HEK293 (cell line): ENCODE measurements at regions not wholly inside any gene's neighbourhood (a gene's known extent, or its start where the extent isn't known, plus 50 kb on each side); places are given as distances from the start of the nearest gene placed in this dataset.

Source experiments
- CTCF ChIA-PET: fragments of 350-600 bp; formaldehyde crosslinking; extraction: SDS; loops from one replicate; lab custom pipeline; 2021; ENCODE audit warnings: antibody characterized with exemption; lab: Yijun Ruan, JAX
- POLR2A ChIA-PET: fragments of 300-600 bp; formaldehyde crosslinking; extraction: SDS; loops from one replicate; lab custom pipeline; 2020; ENCODE audit warnings: antibody characterized with exemption, inconsistent platforms; lab: Yijun Ruan, JAX
- H3K27ac ChIP-seq: fragments of 200-500 bp; sonication (Bioruptor generic); 2 replicates; pipeline ENCODE4 v1.5.1; 2014; ENCODE audit warnings: low read depth, low read length, control low read depth, inconsistent platforms; ENCODE audit errors: extremely low read depth
- H3K36me3 ChIP-seq, 2 experiments: fragments of 200-500 bp in 1 of 2; sonication (Bioruptor generic) in 1 of 2; 1 replicate in 1 of 2; 2 replicates in 1 of 2; pipeline ENCODE4 v1.5.1; 2014 to 2017; ENCODE audit warnings: inconsistent platforms in 2 of 2, low read length in 2 of 2; ENCODE audit not compliant: control insufficient read depth in 2 of 2, insufficient read depth in 1 of 2
- H3K4me1 ChIP-seq: fragments of 200-500 bp; sonication (Bioruptor generic); 2 replicates; pipeline ENCODE4 v1.5.1; 2014; ENCODE audit warnings: mild to moderate bottlenecking, low read length, inconsistent platforms; ENCODE audit not compliant: control insufficient read depth, insufficient read depth
- H3K4me3 ChIP-seq: 2 replicates; pipeline ENCODE4 v1.5.1; 2011; ENCODE audit warnings: low read depth, mild to moderate bottlenecking, control low read depth, low read length, moderate library complexity
- H3K9me3 ChIP-seq: fragments of 200-500 bp; sonication (Bioruptor generic); 2 replicates; pipeline ENCODE4 v1.5.1; 2014; ENCODE audit warnings: low read depth, low read length, inconsistent platforms; ENCODE audit not compliant: control insufficient read depth, insufficient read depth
- GLIS2 ChIP-seq: fragments of 450-650 bp; formaldehyde crosslinking; IDR thresholded peaks from 2 replicates; pipeline ENCODE4 v1.5.1; 2016; ENCODE audit warnings: missing biosample characterization, missing genetic modification characterization
- IKZF3 ChIP-seq: fragments of 450-650 bp; IDR thresholded peaks from 2 replicates; pipeline ENCODE4 v1.5.0; 2018; ENCODE audit warnings: missing biosample characterization, mild to moderate bottlenecking, missing genetic modification characterization, moderate library complexity
- KLF9 ChIP-seq: fragments of 450-650 bp; formaldehyde crosslinking; IDR thresholded peaks from 2 replicates; pipeline ENCODE4 v1.5.1; 2016; ENCODE audit warnings: missing biosample characterization, missing genetic modification characterization, low read depth
- PRDM10 ChIP-seq: fragments of 450-650 bp; formaldehyde crosslinking; IDR thresholded peaks from 2 replicates; pipeline ENCODE4 v1.5.1; 2016; ENCODE audit warnings: missing biosample characterization, missing genetic modification characterization
- SP3 ChIP-seq: fragments of 450-650 bp; formaldehyde crosslinking; IDR thresholded peaks from 2 replicates; pipeline ENCODE4 v1.5.1; 2016; ENCODE audit warnings: missing biosample characterization, missing genetic modification characterization
- SP7 ChIP-seq: fragments of 450-650 bp; formaldehyde crosslinking; IDR thresholded peaks from 2 replicates; pipeline ENCODE4 v1.5.1; 2016; ENCODE audit warnings: missing biosample characterization, missing genetic modification characterization
- ZFP69B ChIP-seq: fragments of 450-650 bp; formaldehyde crosslinking; IDR thresholded peaks from 2 replicates; pipeline ENCODE4 v1.5.1; 2016; ENCODE audit warnings: missing biosample characterization, missing genetic modification characterization
- ZNF114 ChIP-seq: fragments of 450-650 bp; formaldehyde crosslinking; IDR thresholded peaks from 2 replicates; pipeline ENCODE4 v1.5.0; 2017; ENCODE audit warnings: missing biosample characterization, missing genetic modification characterization
- ZNF132 ChIP-seq: fragments of 450-650 bp; formaldehyde crosslinking; IDR thresholded peaks from 2 replicates; pipeline ENCODE4 v1.5.1; 2017; ENCODE audit warnings: missing biosample characterization, missing genetic modification characterization, borderline replicate concordance
- ZNF138 ChIP-seq: fragments of 450-650 bp; formaldehyde crosslinking; IDR thresholded peaks from 2 replicates; pipeline ENCODE4 v1.5.1; 2016; ENCODE audit warnings: missing biosample characterization, missing genetic modification characterization, borderline replicate concordance
- ZNF157 ChIP-seq: fragments of 450-650 bp; formaldehyde crosslinking; IDR thresholded peaks from 2 replicates; pipeline ENCODE4 v1.5.1; 2016; ENCODE audit warnings: missing biosample characterization, missing genetic modification characterization
- ZNF169 ChIP-seq: fragments of 450-650 bp; formaldehyde crosslinking; IDR thresholded peaks from 2 replicates; pipeline ENCODE4 v1.5.1; 2016; ENCODE audit warnings: missing biosample characterization, missing genetic modification characterization
- ZNF18 ChIP-seq: fragments of 450-650 bp; formaldehyde crosslinking; IDR thresholded peaks from 2 replicates; pipeline ENCODE4 v1.5.1; 2016; ENCODE audit warnings: missing biosample characterization, missing genetic modification characterization
- ZNF239 ChIP-seq: fragments of 450-650 bp; formaldehyde crosslinking; IDR thresholded peaks from 2 replicates; pipeline ENCODE4 v1.5.1; 2016; ENCODE audit warnings: missing biosample characterization, missing genetic modification characterization
- ZNF274 ChIP-seq, 2 experiments: fragments of 200-500 bp in 1 of 2; fragments of 450-650 bp in 1 of 2; sonication (Bioruptor generic) in 1 of 2; formaldehyde crosslinking in 1 of 2; IDR thresholded peaks; 2 replicates each; pipeline versions ENCODE4 v1.5.1 to v1.6.1; 2014 to 2016; ENCODE audit warnings: borderline replicate concordance in 1 of 2, inconsistent platforms in 1 of 2, low read length in 1 of 2, missing biosample characterization in 1 of 2, missing genetic modification characterization in 1 of 2
- ZNF37A ChIP-seq: fragments of 450-650 bp; IDR thresholded peaks from 2 replicates; pipeline ENCODE4 v1.5.1; 2018; ENCODE audit warnings: missing biosample characterization, missing genetic modification characterization
- ZNF426 ChIP-seq: fragments of 450-650 bp; formaldehyde crosslinking; IDR thresholded peaks from 2 replicates; pipeline ENCODE4 v1.5.1; 2017; ENCODE audit warnings: missing biosample characterization, missing genetic modification characterization, mild to moderate bottlenecking, inconsistent platforms, moderate library complexity
- ZNF433 ChIP-seq: fragments of 450-650 bp; formaldehyde crosslinking; IDR thresholded peaks from 2 replicates; pipeline ENCODE4 v1.5.1; 2016; ENCODE audit warnings: missing biosample characterization, missing genetic modification characterization, low read depth
- ZNF510 ChIP-seq: fragments of 450-650 bp; formaldehyde crosslinking; IDR thresholded peaks from 2 replicates; pipeline ENCODE4 v1.5.1; 2018; ENCODE audit warnings: mild to moderate bottlenecking, missing genetic modification characterization, missing biosample characterization; ENCODE audit not compliant: insufficient replicate concordance
- ZNF518A ChIP-seq: fragments of 450-650 bp; formaldehyde crosslinking; conservative IDR thresholded peaks from 2 replicates; pipeline ENCODE4 v1.5.1; 2016; ENCODE audit warnings: low read depth, missing biosample characterization, missing genetic modification characterization
- ZNF548 ChIP-seq: fragments of 450-650 bp; formaldehyde crosslinking; IDR thresholded peaks from 2 replicates; pipeline ENCODE4 v1.5.1; 2016; ENCODE audit warnings: missing biosample characterization, missing genetic modification characterization
- ZNF555 ChIP-seq: fragments of 450-650 bp; formaldehyde crosslinking; conservative IDR thresholded peaks from 2 replicates; pipeline ENCODE4 v1.5.1; 2017; ENCODE audit warnings: missing biosample characterization, mild to moderate bottlenecking, missing genetic modification characterization, inconsistent platforms
- ZNF747 ChIP-seq: fragments of 450-650 bp; formaldehyde crosslinking; IDR thresholded peaks from 2 replicates; pipeline ENCODE4 v1.5.1; 2016; ENCODE audit warnings: missing biosample characterization, missing genetic modification characterization
- ZNF791 ChIP-seq: fragments of 450-650 bp; formaldehyde crosslinking; IDR thresholded peaks from 2 replicates; pipeline ENCODE4 v1.5.1; 2016; ENCODE audit warnings: missing biosample characterization, missing genetic modification characterization
- ZNF830 ChIP-seq: fragments of 450-650 bp; IDR thresholded peaks from 2 replicates; pipeline ENCODE4 v1.5.0; 2018; ENCODE audit warnings: missing biosample characterization, missing genetic modification characterization, low read depth, mild to moderate bottlenecking, moderate library complexity
- ZSCAN23 ChIP-seq: fragments of 450-650 bp; formaldehyde crosslinking; IDR thresholded peaks from 2 replicates; pipeline ENCODE4 v1.5.1; 2016; ENCODE audit warnings: missing biosample characterization, missing genetic modification characterization
- ZSCAN30 ChIP-seq: fragments of 450-650 bp; IDR thresholded peaks from 2 replicates; pipeline ENCODE4 v1.5.1; 2018; ENCODE audit warnings: missing biosample characterization, mild to moderate bottlenecking, missing genetic modification characterization, moderate library complexity

GRCh38 chr4:156100651-156101050 is 147.0 kb upstream of the CTSO start (continued):
- no peak for TF ChIP-seq IKZF3 (tag by site-specific recombination)
- TF ChIP-seq ZNF510 (tag by site-specific recombination), result no peak
- no peak for TF ChIP-seq ZNF433 (tag by site-specific recombination)
- no peak for TF ChIP-seq ZNF830
- no peak for TF ChIP-seq ZSCAN30 (tag by site-specific recombination)
- no peak for TF ChIP-seq ZNF18
- no peak for TF ChIP-seq PRDM10
- TF ChIP-seq GLIS2 (tag by site-specific recombination), result no peak
- TF ChIP-seq ZNF114 (tag by site-specific recombination), result no peak
- no peak for TF ChIP-seq ZSCAN23 (tag by site-specific recombination)

- Histone ChIP-seq H3K27ac (no peak overlapping the region), H3K4me1 (no peaks in the 10 kb centered on the region), H3K36me3 (no peaks in the 10 kb centered on the region), H3K4me3 (no peak overlapping the region), H3K9me3 (no peaks in the 10 kb centered on the region)
- TF ChIP-seq ZFP69B (tag by site-specific recombination) (no peak), ZNF169 (tag by site-specific recombination) (no peak), ZNF747 (tag by site-specific recombination) (no peak), SP3 (tag by site-specific recombination) (no peak), ZNF274 (IDR thresholded peaks at IDR 0.05; ENCODE audit: low read length) (no peak), ZNF274 (tag by site-specific recombination; IDR thresholded peaks at IDR 0.05; ENCODE audit: borderline replicate concordance) (no peak), ZNF37A (tag by site-specific recombination) (no peak), ZNF132 (no peak)
- ChIA-PET CTCF (no interaction called here), POLR2A (no interaction called here)
These were observed 145.1 kb upstream of the CTSO start for GRCh38 chr4:156098805-156099204.

GRCh38 chr4:156085100-156085499 is 131.4 kb upstream of the CTSO start:
- ChIA-PET POLR2A (no interaction called here), CTCF (no interaction called here)
- no peaks in the 10 kb centered on the region for H3K4me1 ChIP-seq
- H3K4me3 ChIP-seq, result no peak overlapping the region
- no peaks in the 10 kb centered on the region for H3K36me3 ChIP-seq
- no peaks in the 10 kb centered on the region for H3K9me3 ChIP-seq
- no peak overlapping the region for H3K27ac ChIP-seq
- TF ChIP-seq ZNF426 (tag by site-specific recombination), result no peak
- no peak for TF ChIP-seq ZNF555 (tag by site-specific recombination)
- TF ChIP-seq ZNF791, result no peak
- TF ChIP-seq ZNF518A (tag by site-specific recombination), result no peak
- TF ChIP-seq KLF9 (tag by site-specific recombination), result no peak
- TF ChIP-seq SP7, result no peak
- no peak for TF ChIP-seq ZNF157 (tag by site-specific recombination)
- TF ChIP-seq ZNF138 (tag by site-specific recombination), result no peak
- no peak for TF ChIP-seq ZNF239 (tag by site-specific recombination)
- TF ChIP-seq ZNF548 (tag by site-specific recombination), result no peak
